ENCODE measurements at regions not wholly inside any gene's neighbourhood (a gene's known extent, or its start where the extent isn't known, plus 50 kb on each side); places are given as distances from the start of the nearest gene placed in this dataset.

GRCh38 chr4:134122903-134123302 lies 78.7 kb downstream of the PABPC4L start:
- TF ChIP-seq CTCF (IDR thresholded peaks at IDR 0.05): no peak
- no peak for TF ChIP-seq KDM5A (IDR thresholded peaks at IDR 0.05)
- no peak for TF ChIP-seq MAX (IDR thresholded peaks at IDR 0.05)
- TF ChIP-seq USF2 (IDR thresholded peaks at IDR 0.05): no peak
- no peak for TF ChIP-seq RFX5 (IDR thresholded peaks at IDR 0.05)
- TF ChIP-seq EHF (CRISPR knock-in tag; IDR thresholded peaks at IDR 0.05): no peak
- TF ChIP-seq CHD4 (IDR thresholded peaks at IDR 0.05; ENCODE audit: borderline replicate concordance): no peak

Data from A549 (cell line).